HG03520 (cell line): ENCODE measurements at regions not wholly inside any gene's neighbourhood (a gene's known extent, or its start where the extent isn't known, plus 50 kb on each side); places are given as distances from the start of the nearest gene placed in this dataset.
"Not testable (repeated sequence)": the region's sequence is repeated elsewhere in the genome, so short reads cannot be mapped to it uniquely, and the experiment has no call there.

Source experiments
- ATAC-seq: cut with Tn5 transposase; IDR thresholded peaks from one replicate; pipeline ENCODE4 v1.9.1; 2021; ENCODE audit warnings: mild to moderate bottlenecking, moderate library complexity; ENCODE audit not compliant: unreplicated experiment

DNA sequence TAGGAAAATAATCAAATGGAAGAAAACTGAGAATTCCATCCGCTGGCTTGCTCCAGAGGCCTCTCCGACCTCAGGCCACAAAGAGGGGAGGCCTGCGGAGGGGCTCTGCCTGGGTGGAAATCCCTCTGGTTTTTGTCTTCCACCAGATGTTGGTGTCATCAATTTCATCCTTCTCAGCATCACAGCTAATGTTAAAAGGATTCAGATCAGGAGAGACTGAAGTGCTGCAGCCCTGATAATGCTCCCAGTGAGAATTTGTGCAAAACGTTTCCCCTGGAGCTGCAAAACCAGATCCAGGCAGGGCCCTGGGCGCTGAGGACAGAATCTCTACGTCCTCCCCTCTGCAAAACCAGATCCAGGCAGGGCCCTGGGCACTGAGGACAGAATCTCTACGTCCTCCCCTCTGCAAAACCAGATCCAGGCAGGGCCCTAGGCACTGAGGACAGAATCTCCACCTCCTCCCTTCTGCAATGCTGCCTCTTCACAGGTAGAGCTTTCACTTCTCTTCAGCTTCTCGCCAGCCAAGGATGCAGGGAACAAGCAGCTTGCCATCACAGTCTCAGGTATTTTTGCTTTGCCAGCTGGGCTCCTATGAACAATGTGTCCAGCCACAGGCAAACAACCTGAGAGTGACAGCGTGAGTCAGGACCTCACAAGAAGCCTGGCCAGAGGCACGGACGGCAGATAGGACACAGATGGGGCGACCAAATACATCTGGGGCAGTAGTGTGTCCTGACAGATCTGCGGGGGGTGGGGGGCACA is 81.2 kb downstream of the TMEM18 start:
- no peak for ATAC-seq

- ATAC-seq = no peak
Measured at GRCh38 chr2:595141-595815, 81.9 kb downstream of the TMEM18 start.

- no peak for ATAC-seq
Measured at GRCh38 chr2:594297-594949, 82.8 kb downstream of the TMEM18 start.

GRCh38 chr2:593356-594026 is 83.7 kb downstream of the TMEM18 start:
- no peak for ATAC-seq

GRCh38 chr2:592737-593136 is 84.5 kb downstream of the TMEM18 start:
- no peak for ATAC-seq

DNA sequence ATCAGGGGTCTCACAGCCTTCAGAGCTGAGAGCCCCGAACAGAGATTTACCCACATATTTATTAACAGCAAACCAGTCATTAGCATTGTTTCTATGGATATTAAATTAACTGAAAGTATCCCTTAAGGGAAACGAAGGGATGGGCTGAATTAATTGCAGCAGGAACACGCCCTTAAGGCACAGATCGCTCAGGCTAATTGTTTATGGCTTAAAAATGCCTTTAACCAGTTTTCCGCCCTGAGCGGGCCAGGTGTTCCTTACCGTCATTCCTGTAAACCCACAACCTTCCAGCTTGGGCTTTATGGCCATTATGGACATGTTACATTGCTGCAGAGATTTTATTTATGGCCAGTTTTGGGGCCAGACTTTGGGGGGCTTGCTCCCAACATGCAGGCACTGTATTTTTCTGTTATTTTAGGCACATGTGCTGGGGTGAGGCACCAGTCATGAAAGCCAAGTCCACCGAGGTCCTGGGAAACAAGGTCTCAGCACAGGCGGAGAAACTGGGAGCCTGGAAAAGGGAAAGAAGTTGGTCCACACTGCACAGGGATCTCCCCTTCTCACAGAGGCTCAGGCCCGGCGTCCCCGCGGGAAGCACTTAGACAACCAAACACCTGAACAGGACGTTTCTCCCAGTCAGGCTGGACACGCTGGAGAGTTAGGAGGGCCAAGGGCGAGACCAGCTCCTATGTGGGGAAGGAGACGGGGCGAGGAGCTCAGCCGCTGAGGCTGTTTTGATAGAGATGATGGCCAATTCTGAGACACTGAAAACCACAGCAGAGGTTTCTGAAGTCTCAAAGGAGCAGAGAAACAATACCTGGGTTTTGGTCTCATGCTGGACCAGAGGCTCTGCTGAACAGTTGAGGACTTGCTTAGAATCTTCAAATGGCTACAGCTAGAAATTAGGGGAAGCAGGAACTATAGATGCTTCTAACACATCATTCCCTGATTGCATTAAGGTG is 86.7 kb downstream of the TMEM18 start:
- ATAC-seq = no peak

GRCh38 chr2:589281-590130 is 87.7 kb downstream of the TMEM18 start:
- no peak for ATAC-seq

DNA sequence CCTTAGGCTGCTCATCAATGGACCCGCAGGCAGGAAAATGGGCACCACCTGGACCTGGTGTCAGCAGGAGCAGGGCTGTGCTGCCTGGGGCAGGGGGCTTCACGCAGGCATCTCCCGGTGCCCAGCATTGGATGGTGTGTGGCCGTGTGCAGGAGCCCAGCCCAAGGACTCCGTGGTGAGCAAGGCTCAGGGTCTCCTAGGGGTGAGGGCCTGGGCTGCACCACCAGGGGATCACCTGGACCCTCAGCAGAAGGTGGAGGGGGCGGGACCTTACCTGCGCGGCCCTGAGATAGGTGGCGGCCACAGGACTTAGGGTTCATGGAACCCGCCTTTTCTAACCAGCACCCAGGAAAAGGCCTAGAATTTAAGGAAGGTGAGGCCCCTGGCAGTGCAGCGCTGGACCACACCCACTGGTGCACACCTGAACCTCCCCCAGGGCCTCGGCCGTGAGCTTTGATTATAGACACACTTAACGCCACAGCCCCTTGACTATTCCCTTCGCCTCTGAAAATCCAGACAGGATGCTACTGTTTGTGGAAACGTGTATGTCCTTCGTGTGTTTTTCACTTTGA is 89.0 kb downstream of the TMEM18 start:
- no peak for ATAC-seq

- ATAC-seq = no peak
Measured at GRCh38 chr2:587087-587960, 89.9 kb downstream of the TMEM18 start.

DNA sequence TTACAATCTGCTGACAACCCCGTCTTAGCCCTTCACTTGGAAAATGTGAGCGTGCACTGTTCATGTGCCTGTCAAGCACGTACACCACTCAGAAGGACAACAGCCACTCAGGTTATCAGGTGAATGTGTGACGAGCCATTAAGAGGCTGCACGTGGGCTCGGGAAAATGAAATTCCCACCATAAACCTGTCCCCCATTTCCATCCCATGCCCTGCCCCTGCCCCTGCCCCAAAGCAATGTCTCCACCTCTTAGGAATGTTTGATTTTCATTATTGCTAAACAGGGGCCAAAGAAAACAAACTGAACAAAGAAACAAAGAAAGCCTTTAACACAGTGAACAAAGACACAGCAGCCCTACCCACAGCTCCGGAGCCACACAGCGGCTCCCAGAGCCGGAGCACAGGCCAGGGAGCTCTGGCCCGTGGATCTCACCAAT is 90.5 kb downstream of the TMEM18 start:
- no peak for ATAC-seq

DNA sequence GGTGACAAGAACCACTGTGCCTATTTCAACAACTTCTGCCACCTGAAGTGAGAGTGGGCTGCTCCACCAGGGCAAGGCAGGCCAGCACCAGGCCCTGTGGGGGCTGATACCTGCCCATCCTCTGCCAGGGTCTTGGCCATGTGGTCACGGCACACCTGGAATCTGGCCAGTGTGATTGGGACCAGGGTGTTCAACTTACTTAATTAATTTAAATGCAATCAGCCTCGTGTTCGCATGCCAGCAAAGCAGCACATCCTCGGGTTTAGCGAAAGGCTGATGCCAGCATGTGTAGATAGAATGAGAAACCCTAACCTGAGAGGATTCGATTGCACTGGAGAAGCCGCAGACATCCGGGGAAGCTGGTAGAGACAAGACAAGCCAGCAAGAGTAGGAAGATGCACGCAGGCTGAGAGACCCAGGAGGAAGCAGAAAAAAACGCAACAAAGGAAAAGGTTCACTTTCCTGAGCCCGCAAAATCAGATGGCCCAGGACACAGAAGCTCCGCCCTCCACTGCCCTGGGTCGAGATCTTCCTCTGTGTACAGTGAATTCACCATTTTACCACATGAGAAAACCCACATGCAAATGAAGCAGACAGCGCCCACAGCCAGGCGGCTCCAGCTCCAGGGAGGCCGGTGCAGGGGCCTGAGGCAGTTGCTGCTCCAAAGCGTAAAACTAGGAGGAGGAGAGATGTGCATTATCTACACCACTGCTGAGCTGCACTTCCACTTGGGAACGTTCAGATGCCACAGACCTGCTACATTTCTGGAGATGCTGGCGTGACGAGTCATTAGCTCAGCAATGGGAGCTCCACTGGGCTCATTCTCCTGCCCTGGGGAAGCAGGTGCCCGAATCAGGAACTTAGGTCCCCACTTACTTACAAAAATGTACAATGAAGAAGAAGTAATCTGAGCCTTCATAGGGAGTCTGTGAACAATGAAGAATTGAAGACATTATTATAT is 92.1 kb downstream of the TMEM18 start:
- ATAC-seq = peak; percentile 87

GRCh38 chr2:583666-584065 is 93.5 kb downstream of the TMEM18 start:
- ATAC-seq = no peak

- ATAC-seq = no peak
Measured at GRCh38 chr2:582792-583528, 94.2 kb downstream of the TMEM18 start.

GRCh38 chr2:582289-582688 is 94.9 kb downstream of the TMEM18 start:
- ATAC-seq = not testable (repeated sequence)

GRCh38 chr2:579961-580360 is 97.2 kb downstream of the TMEM18 start:
- no peak for ATAC-seq

GRCh38 chr2:579351-579886 is 97.8 kb downstream of the TMEM18 start:
- no peak for ATAC-seq
